SK-N-MC (cell line): ENCODE measurements at regions not wholly inside any gene's neighbourhood (a gene's known extent, or its start where the extent isn't known, plus 50 kb on each side); places are given as distances from the start of the nearest gene placed in this dataset.
A peak's percentile ranks its signal among the peaks of the same experiment; 100 is the strongest.

ENCODE experiments used
- DNase-seq: peaks from one replicate; pipeline ENCODE4 v3.0.0-alpha.2; 2011; ENCODE audit warnings: low read depth, low spot score
- H3K27ac ChIP-seq: fragments of 200-600 bp; sonication (generic); 2 replicates; pipeline ENCODE4 v1.5.1; 2016; ENCODE audit warnings: mixed run types
- H3K36me3 ChIP-seq: fragments of 200-600 bp; sonication (generic); 2 replicates; pipeline ENCODE4 v1.6.1; 2017; ENCODE audit warnings: antibody characterized with exemption, low read length, mixed read lengths; ENCODE audit not compliant: insufficient read depth
- H3K4me3 ChIP-seq: fragments of 200-600 bp; sonication (generic); 2 replicates; pipeline ENCODE4 v1.5.1; 2016
- H3K9ac ChIP-seq: fragments of 200-600 bp; sonication (generic); 2 replicates; pipeline ENCODE4 v1.8.0; 2017; ENCODE audit warnings: mixed run types, mixed read lengths; ENCODE audit not compliant: insufficient read length
- H3K9me3 ChIP-seq: fragments of 200-600 bp; sonication (generic); 2 replicates; pipeline ENCODE4 v1.6.1; 2017; ENCODE audit warnings: low read depth, mild to moderate bottlenecking, antibody characterized with exemption, low read length, moderate library complexity, mixed read lengths
- EZH2 ChIP-seq: fragments of 200-600 bp; sonication (generic); IDR thresholded peaks from one replicate; pipeline ENCODE4 v1.6.1; 2017; ENCODE audit warnings: antibody characterized with exemption
- FOXP2 ChIP-seq: optimal IDR thresholded peaks from 2 replicates; pipeline ENCODE3; 2011; ENCODE audit warnings: mild to moderate bottlenecking, moderate library complexity; ENCODE audit not compliant: insufficient read depth; ENCODE audit errors: extremely low read length, control extremely low read depth
- POLR2AphosphoS5 ChIP-seq: IDR thresholded peaks from 2 replicates; pipeline ENCODE4 v1.6.1; 2012; ENCODE audit warnings: mild to moderate bottlenecking, low read depth, low read length, borderline replicate concordance

DNA sequence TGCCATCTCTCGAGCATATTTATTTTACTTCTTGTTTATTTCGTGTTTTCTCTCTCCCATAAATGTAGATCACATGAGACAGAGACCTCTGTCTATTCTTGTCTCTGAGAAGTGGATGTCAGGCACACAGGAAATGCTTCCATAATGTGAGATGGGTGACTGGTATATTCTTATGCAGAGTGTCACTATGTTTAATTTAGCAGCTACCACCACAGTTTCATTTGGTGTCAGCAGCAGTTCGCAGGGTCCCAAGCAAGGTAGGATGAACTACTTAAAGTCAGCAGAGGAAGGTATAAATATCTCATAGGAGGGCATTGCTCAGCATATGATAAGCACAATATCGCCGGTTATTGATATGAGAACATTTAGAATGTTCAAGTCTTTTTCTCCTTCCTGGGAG is 180.9 kb upstream of the CNTN1 start:
- no peak overlapping the region for H3K9ac ChIP-seq
- H3K4me3 ChIP-seq, result no peak overlapping the region
- H3K27ac ChIP-seq, result no peak overlapping the region
- TF ChIP-seq EZH2 (no peak), POLR2AphosphoS5 (no peak), FOXP2 (no peak)
- H3K9me3 ChIP-seq, result no peaks in the 10 kb centered on the region
- no peaks in the 10 kb centered on the region for H3K36me3 ChIP-seq
- no peak for DNase-seq

DNA sequence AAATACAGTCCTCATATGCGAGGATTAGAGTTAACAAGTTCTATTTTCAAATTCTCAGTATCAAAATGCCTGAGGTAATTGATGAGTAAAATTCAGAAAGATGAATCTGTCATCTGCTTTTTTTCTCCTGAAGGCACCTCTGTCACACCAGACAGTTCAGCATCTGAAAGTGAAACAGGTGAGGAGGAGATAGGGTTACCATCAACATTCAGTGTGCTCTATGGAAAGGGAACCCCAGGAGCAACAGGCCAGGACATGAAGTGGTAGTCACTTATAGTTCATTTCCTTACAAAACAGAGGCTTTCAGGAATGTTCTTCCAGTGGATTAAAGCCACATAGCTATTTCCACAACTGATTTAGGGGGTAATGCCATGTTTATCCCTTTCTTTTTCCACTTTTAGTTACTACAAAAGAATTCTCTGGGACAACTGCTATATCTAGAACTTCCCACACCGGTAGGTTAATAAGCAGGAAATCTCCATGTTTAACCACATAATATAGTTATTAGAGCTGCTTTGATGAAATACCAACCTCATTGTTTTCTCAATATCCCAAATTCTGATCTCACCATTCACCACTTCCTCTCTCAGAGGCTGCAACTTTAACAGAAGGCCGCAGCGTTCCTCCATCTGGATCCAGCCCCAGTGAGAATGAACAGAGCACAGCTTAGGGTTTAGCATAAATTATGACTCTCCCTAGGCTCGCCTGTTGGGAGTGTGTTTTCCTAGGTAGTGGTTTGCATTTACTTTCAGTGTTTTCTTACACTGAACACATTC is 177.0 kb upstream of the CNTN1 start:
- H3K9ac ChIP-seq, result no peak overlapping the region
- no peaks in the 10 kb centered on the region for H3K36me3 ChIP-seq
- no peak overlapping the region for H3K27ac ChIP-seq
- H3K4me3 ChIP-seq, result no peak overlapping the region
- DNase-seq, result peak; percentile 34
- no peaks in the 10 kb centered on the region for H3K9me3 ChIP-seq
- TF ChIP-seq FOXP2 (no peak), EZH2 (no peak), POLR2AphosphoS5 (no peak)

DNA sequence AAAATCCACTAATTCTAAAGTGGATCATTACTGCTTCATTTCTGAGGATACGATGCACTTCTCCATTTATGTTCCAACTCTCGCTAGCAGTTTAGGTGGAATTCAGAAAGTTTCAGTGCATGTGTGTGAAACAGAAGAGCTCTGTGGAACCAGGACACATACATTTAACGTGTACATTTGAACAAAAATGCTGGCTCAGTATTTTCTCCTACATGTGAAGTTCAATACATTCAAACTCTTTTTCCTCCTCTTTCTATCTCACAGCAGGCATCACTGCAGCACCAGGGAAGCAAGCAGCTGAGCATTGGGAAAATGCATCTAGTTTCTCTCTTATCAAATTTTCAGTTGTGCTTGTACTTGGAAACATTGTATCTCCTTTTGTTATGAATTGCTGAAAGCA is 169.4 kb upstream of the CNTN1 start:
- H3K36me3 ChIP-seq, result no peaks in the 10 kb centered on the region
- H3K9ac ChIP-seq, result no peak overlapping the region
- H3K4me3 ChIP-seq, result no peak overlapping the region
- no peaks in the 10 kb centered on the region for H3K9me3 ChIP-seq
- no peak for TF ChIP-seq EZH2
- DNase-seq, result no peak
- no peak overlapping the region for H3K27ac ChIP-seq

DNA sequence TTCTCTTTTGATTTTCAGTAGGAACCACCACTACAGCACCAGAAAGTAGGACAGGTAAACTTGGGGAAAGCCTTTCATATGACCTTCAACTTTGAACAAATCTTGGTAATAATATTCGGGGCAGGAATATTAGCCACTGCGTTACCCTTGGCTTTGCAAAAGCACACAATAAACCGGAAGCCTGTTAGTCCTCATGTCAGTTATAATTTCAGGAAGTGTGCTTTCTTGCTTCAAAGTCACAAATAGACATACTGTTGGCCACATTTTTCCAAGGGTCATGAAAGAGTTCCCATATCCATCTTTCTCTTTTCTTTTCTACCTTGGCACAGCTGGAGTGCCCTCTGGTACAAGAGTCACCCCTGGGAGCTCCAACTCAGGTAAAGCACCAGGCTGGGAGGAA is 167.2 kb upstream of the CNTN1 start:
- Histone ChIP-seq H3K36me3 (no peaks in the 10 kb centered on the region), H3K4me3 (no peak overlapping the region), H3K9ac (no peak overlapping the region), H3K27ac (no peak overlapping the region), H3K9me3 (no peaks in the 10 kb centered on the region)
- TF ChIP-seq FOXP2 (no peak), EZH2 (no peak), POLR2AphosphoS5 (no peak)
- DNase-seq, result no peak

DNA sequence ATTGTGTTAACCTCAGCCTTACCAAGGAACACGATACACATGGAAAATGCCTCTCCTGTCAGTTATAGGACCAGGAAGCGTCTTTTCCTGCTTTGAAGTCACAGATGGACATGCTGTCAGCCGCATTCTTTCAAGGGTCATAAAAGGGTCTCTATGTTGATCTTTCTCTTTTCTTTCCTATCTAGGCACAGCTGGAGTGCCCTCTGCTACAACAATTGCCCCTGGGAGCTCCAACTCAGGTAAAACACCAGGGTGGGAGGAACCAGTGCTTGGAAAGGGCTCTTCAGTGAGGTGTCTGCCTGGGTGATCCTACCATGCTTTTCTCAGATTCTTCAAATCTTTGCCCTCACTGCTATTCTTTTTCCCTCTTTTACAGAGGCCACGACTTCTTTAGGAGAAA is 157.4 kb upstream of the CNTN1 start:
- Histone ChIP-seq H3K36me3 (no peaks in the 10 kb centered on the region), H3K9me3 (no peaks in the 10 kb centered on the region)
- TF ChIP-seq FOXP2, result no peak
- TF ChIP-seq POLR2AphosphoS5, result no peak
- TF ChIP-seq EZH2, result no peak

DNA sequence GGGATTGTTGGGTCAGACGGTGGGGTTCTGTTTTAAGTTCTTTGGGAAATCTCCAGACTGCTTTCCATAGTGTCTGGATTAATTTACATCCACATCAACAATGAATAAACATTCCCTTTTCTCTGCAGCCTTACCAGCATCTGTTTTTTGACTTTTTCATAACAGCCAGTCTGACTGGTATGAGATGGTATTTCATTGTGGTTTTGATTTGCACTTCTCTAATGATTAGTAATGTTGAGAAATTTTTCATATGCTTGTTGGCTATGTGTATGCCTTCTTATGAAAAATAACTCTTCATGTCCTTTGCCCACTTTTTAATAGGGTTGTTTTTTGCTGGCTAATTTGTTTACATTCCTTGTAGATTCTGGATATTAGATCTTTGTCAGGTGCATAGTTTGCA is 140.8 kb upstream of the CNTN1 start:
- Histone ChIP-seq H3K27ac (no peak overlapping the region), H3K4me3 (no peak overlapping the region), H3K36me3 (no peaks in the 10 kb centered on the region), H3K9ac (no peak overlapping the region), H3K9me3 (no peaks in the 10 kb centered on the region)
- TF ChIP-seq EZH2 (no peak), POLR2AphosphoS5 (no peak), FOXP2 (no peak)
- DNase-seq, result no peak

More for the DNA sequence above, 157.4 kb upstream of the CNTN1 start:
- H3K9ac ChIP-seq, result no peak overlapping the region
- no peak overlapping the region for H3K4me3 ChIP-seq
- no peak overlapping the region for H3K27ac ChIP-seq
- no peak for DNase-seq

DNA sequence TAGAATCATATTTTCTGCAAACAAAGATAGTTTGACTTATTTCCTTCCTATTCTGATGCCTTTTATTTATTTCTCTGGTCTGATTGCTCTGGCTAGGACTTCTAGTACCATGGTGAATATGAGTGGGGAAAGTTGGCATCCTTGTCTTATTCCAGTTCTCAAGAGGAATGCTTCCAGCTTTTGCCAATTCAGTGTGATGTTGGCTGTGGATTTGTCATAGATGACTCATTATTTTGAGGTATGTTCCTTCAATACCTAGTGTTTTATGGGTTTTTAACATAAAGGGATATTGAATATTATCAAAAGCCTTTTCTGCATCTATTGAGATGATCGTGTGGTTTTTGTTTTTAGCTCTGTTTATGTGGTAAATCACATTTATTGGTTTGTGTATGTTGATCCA is 139.4 kb upstream of the CNTN1 start:
- Histone ChIP-seq H3K9ac (no peak overlapping the region), H3K36me3 (no peaks in the 10 kb centered on the region), H3K4me3 (no peak overlapping the region), H3K27ac (no peak overlapping the region), H3K9me3 (no peaks in the 10 kb centered on the region)
- no peak for DNase-seq
- TF ChIP-seq FOXP2 (no peak), POLR2AphosphoS5 (no peak), EZH2 (no peak)

DNA sequence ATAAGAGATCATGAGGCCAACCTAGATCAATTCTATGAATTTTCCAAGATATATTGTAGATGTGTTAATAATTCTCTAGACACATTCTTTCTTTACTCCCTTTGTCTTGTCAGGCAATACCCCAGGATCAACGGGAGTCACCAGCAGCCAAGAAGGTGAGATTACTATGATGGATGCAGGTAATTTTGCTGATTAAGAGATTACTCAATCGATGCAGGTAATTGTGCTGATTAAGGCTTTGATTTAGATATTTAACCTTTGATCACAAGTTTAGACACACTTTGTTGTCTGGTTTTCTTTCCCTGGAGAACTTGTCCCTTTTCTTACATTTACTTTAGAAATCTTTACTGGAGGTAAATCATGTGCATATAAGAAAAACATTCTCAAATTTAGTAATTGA is 134.3 kb upstream of the CNTN1 start:
- Histone ChIP-seq H3K4me3 (no peak overlapping the region), H3K27ac (no peak overlapping the region), H3K9ac (no peak overlapping the region), H3K9me3 (no peaks in the 10 kb centered on the region), H3K36me3 (no peaks in the 10 kb centered on the region)
- DNase-seq, result no peak
- TF ChIP-seq FOXP2 (no peak), EZH2 (no peak), POLR2AphosphoS5 (no peak)

DNA sequence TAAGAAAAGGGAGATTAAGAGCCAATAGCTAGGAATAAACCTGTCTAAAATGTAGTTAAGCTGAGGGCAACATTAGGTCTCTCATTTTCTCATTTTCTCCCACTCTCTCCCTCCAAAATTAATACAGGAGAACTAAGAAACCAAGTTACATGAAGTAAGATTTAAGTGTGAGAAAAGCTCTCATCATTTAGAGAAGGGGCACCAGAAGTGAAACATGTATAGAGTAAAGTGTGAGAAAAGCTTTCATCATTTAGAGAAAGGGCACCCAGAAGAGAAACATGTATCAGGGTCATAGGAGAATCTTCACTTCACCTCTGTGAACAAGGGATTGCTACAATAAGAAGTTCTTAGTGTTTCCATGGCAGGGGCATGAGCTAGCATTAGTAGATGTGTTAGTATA is 132.4 kb upstream of the CNTN1 start:
- no peak overlapping the region for H3K4me3 ChIP-seq
- DNase-seq, result no peak
- H3K36me3 ChIP-seq, result no peaks in the 10 kb centered on the region
- H3K9ac ChIP-seq, result no peak overlapping the region
- no peak overlapping the region for H3K27ac ChIP-seq
- no peaks in the 10 kb centered on the region for H3K9me3 ChIP-seq
- TF ChIP-seq EZH2 (no peak), FOXP2 (no peak), POLR2AphosphoS5 (no peak)
